Islet of Langerhans (tissue), 1 donor: ENCODE measurements at regions not wholly inside any gene's neighbourhood (a gene's known extent, or its start where the extent isn't known, plus 50 kb on each side); places are given as distances from the start of the nearest gene placed in this dataset.
A peak's percentile ranks its signal among the peaks of the same experiment; 100 is the strongest.
"Not testable (repeated sequence)": the region's sequence is repeated elsewhere in the genome, so short reads cannot be mapped to it uniquely, and the experiment has no call there.

Source experiments
- FAIRE-seq: peaks from one replicate; lab custom pipeline; 2011; peaks lifted over from hg19 to GRCh38; lab: Jason Lieb, UNC

DNA sequence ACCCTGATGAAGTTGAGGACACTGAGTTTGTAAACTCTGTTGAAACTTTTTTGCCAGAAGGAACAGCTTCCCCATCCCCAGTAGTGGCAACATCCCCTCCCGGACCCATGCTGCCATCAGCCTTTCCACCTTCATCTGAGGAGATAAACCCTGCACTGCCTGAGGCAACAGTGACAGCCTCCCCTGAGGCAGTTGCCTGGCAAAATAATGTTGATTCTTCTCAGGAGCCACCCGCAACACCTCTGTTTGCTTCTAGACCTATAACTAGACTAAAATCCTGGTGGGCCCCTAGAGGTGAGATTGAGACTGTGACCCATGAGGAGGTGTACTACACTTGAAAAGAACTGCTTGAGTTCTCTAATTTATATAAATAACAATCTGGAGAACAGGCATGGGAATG is 597.6 kb upstream of the NR3C2 start:
- FAIRE-seq = not testable (repeated sequence)

DNA sequence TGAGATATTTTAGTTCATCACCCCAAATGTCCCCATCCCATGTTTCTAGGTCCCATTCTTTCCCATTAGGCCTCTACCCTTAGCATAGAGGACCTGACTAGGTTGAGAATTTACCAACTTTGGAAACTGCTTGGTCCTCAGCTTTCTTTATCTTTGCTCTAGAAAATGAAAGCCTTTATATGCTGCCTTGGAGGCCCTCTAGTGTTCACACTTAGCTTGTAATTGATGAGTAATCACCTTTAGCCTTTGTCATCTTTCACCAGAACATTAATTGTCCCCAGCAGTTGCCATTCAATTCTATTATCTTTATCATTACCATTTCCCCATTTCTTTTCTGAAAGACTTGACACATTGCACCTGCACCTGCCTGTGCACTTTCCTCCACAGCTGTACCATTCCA is 589.2 kb upstream of the NR3C2 start:
- FAIRE-seq = peak; percentile 62

- no peak for FAIRE-seq
Observed at GRCh38 chr4:149029056-149029651, 586.9 kb upstream of the NR3C2 start.

GRCh38 chr4:149026696-149027095 is 584.5 kb upstream of the NR3C2 start:
- no peak for FAIRE-seq

GRCh38 chr4:149017002-149017734 is 575.0 kb upstream of the NR3C2 start:
- no peak for FAIRE-seq

- FAIRE-seq = no peak
Observed at GRCh38 chr4:149009223-149009622, 567.0 kb upstream of the NR3C2 start.

DNA sequence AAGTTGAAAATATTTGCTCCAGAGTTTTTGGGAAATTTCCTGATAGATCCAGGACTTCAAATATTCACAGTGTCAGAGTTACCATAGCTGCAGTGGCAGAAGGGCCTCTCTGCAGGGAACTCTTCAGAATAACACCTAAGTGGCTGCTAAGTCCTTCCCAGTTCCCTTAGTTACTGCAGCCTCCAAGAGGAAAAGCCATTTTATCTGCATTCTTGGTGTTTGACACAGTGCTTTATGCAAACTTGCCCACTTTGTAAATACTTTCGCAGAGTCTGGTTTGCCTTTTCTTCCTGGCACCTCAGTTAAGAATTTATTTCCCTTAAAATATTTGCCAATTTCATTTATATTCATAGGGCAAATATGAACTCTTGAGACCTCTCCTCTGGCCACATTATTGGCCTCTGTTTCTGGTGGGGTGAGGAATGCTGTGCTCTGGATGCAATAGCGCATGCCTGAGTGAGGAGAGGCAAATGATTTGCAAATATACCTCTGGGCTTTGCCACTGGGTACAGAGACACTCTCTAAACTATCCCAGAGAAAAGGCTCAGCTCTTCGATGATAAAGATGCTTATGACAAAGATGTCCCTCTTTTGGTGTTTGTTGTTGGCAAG is 566.3 kb upstream of the NR3C2 start:
- no peak for FAIRE-seq

GRCh38 chr4:149005191-149005590 is 563.0 kb upstream of the NR3C2 start:
- no peak for FAIRE-seq

DNA sequence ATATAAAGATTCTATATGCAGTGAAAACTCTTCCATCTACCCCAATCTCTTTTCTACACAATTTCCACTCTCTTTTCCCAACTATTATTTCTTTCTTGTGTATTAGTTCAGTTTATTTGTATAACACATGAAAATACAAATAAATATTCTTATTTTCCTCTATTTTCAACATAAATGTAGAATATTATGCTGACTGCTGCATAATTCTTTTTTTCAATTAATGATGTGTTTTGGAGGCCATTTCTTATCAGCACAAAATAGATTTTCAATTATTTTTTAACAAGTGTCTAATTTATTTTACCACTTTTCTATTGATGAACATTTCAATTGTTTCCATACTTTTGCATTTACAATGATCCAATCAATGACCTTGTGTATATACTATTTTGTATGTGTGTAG is 557.7 kb upstream of the NR3C2 start:
- no peak for FAIRE-seq

DNA sequence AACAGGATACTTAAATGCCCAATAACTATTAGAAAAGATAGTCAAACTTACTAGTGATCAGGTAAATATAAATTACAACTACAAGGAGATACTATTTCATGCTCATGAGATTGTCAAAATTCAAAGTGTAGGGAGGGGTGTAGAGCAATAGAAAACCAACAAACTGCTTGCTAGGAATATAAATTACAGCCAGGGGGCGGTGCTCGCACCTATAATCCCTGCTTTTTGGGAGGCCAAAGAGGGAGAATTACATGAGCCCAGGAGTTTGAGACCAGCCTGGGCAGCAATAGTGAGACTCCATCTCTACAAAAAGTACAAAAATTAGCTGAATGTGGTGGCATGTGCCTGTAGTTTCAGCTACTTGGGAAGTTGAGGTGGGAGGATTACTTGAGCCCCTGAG is 556.5 kb upstream of the NR3C2 start:
- FAIRE-seq = no peak

GRCh38 chr4:148986951-148987350 is 544.7 kb upstream of the NR3C2 start:
- FAIRE-seq = no peak

- FAIRE-seq = no peak
Observed at GRCh38 chr4:148984951-148985350, 542.7 kb upstream of the NR3C2 start.

DNA sequence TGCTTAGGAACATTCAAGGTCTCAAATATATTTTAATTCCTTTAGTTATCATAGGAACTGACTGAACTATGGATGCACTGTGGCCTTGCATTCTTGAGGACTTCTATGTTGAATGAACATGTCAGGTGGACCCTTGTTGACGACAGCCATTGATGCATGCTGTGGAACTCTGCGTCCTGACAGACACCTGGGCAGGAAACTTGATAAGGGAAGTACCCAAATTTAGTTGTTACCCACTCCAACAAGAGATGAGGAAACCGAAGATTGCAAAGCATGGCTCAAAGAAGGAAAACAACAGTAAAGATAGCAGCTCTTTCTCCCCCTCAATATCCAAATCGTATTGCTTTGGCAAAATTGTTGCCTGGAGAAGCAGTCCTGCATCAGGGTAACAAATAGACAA is 540.0 kb upstream of the NR3C2 start:
- FAIRE-seq = no peak

GRCh38 chr4:148980782-148981480 is 538.7 kb upstream of the NR3C2 start:
- FAIRE-seq = no peak

DNA sequence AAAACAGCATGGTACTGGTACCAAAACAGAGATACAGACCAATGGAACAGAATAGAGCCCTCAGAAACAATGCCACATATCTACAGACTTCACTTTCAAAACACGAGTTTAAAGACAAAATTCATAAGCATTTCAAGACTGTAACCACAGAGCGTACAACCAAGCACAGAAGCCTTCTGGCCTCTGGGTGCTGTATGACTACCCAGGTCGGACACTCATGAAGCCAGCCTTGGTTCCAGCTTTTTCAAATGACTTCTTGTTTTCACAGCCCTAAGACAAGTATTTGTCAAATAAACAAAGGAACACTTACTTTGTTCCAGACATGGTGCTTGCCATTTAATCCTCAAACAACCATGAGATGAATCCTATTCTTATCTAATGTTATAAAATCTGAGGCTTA is 536.1 kb upstream of the NR3C2 start:
- FAIRE-seq = no peak

- FAIRE-seq = no peak
Observed at GRCh38 chr4:148975464-148975863, 533.2 kb upstream of the NR3C2 start.

DNA sequence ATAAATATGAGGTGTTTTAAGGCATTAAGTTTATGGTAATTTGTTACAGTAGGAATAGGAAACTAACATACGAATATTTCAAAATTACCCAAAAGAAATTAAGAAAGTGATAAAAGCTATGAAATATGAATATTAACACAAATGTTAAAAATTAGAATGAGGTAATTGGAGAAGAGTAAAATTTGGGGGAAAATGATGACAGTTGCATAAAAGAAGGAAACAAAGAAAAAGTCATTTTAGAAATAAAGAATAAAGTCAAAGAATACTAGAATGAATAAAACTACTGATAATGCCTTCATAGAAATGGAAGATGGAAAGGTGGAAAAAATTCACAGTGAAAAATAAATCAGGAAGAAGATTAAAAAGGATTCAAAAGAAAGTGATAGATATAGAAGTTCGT is 522.9 kb upstream of the NR3C2 start:
- FAIRE-seq = no peak

- no peak for FAIRE-seq
Observed at GRCh38 chr4:148964456-148964855, 522.2 kb upstream of the NR3C2 start.

DNA sequence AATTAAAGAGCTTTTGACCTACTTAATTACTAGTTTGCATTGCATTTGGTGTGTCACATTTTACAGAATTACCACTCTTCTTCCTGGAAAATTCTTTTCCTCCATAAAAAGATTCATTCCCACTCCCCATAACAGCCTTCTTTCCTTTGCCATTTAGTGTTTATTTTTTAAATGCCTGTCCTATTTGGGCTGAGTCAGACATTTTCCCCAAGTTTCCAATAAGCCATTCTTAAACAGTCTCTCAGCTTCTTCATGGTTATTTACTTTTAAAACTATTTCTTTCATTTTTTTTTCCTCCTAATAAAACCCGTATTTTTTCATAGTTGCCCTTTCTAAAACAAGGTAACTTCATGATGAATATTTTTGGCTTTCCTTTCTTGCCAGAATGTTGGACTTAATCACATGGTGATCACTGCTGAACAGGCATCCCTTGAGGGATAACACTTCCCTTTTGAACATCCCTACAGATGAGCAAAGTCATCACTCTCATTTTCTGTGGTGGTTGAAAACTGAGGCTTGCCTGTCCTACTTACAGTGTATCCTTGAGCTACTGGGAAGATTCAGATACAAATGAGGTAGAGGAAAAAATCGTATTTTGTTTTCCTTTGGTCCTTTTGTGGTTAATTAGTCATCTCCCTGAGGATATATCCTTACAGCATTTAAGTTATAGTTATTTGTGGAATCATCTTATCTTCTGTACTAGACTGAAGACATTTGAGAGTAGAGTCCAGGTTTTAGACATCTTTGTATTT is 520.5 kb upstream of the NR3C2 start:
- FAIRE-seq = no peak

DNA sequence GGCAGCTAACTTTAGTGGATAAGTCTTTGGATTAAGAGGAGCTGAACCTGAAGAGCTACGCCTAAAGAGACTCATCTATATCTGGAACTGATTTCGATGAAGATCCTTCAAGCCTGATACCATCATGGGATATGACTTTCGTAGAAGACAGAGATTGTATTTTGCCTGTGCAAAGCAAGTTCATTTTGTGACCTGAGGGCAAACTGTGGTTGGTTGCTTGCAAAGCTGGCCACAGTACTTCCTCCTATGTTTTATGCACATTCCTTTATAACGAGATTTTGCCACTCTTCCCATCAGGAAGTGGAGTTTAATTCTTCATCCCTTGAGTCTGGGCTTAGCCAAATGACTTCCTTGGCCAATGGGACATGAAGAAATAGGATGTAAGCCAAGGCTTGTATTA is 519.3 kb upstream of the NR3C2 start:
- no peak for FAIRE-seq

- FAIRE-seq = no peak
Observed at GRCh38 chr4:148958317-148958716, 516.1 kb upstream of the NR3C2 start.

DNA sequence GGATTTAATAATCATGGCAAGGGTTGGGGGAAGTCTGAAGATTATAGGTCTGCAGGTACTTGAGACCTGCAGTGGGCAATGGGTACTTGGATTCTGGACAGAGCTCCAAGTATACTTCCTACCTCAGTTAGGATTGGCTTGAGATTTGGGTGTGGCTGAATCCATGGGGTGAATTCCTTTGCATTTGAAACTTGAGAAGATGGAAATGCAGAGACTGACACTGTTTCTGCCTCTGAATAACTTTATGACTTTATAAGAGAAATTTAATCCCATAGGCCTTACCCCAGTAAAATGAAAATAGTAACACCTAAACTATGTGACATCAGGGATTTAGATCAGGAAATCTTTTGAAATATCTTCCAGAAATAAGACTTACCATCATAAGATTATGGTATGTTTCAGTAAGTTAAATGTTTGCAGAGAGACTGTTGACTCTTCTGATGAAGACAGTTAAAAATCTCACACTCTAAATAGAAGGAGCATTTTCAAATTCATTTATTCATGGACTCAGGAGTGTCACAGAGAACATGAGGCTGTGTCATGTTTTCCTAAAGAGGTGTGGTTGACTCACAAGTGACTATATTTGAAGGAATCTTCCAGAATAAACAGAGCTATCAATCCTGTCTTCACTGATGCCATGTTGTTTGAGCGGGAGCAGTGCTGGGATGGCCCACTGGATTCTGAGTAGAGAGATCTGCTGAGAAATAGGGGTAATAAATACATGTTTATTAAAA is 513.5 kb upstream of the NR3C2 start:
- no peak for FAIRE-seq
